ENCODE measurements at regions not wholly inside any gene's neighbourhood (a gene's known extent, or its start where the extent isn't known, plus 50 kb on each side); places are given as distances from the start of the nearest gene placed in this dataset.

GRCh38 chr2:126781206-126781605 lies 117.5 kb upstream of the TEX51 start:
- TF ChIP-seq, protein P1, sequence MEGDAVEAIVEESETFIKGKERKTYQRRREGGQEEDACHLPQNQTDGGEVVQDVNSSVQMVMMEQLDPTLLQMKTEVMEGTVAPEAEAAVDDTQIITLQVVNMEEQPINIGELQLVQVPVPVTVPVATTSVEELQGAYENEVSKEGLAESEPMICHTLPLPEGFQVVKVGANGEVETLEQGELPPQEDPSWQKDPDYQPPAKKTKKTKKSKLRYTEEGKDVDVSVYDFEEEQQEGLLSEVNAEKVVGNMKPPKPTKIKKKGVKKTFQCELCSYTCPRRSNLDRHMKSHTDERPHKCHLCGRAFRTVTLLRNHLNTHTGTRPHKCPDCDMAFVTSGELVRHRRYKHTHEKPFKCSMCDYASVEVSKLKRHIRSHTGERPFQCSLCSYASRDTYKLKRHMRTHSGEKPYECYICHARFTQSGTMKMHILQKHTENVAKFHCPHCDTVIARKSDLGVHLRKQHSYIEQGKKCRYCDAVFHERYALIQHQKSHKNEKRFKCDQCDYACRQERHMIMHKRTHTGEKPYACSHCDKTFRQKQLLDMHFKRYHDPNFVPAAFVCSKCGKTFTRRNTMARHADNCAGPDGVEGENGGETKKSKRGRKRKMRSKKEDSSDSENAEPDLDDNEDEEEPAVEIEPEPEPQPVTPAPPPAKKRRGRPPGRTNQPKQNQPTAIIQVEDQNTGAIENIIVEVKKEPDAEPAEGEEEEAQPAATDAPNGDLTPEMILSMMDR (IDR thresholded peaks at IDR 0.05), result no peak
- no peak for TF ChIP-seq POLR2AphosphoS5 (IDR thresholded peaks at IDR 0.05)

Data from prostate gland (tissue), 2 donors.